Activated CD8-positive, alpha-beta T cell treated with anti-CD3 and anti-CD28 coated beads for 36 hours (primary cell): ENCODE measurements at regions not wholly inside any gene's neighbourhood (a gene's known extent, or its start where the extent isn't known, plus 50 kb on each side); places are given as distances from the start of the nearest gene placed in this dataset.

Experiments
- ATAC-seq: fragments of 200-7000 bp; cut with Tn5 transposase; one replicate; pipeline ENCODE4 v1.10.0; 2021; ENCODE audit warnings: mild to moderate bottlenecking, moderate library complexity
- CTCF ChIA-PET: fragments of 350-600 bp; sonication (Branson Sonifier 250); formaldehyde crosslinking; loops from one replicate; lab custom pipeline; 2021; ENCODE audit warnings: antibody characterized with exemption; lab: Charles Lee
- POLR2A ChIA-PET: fragments of 350-600 bp; sonication (Branson Sonifier 250); formaldehyde crosslinking; loops from one replicate; lab custom pipeline; 2021; ENCODE audit warnings: antibody characterized with exemption; lab: Charles Lee
- DNase-seq: peaks from one replicate; pipeline ENCODE4 v3.0.0-alpha.2; 2020
- H3K27ac Mint-ChIP-seq: one replicate; pipeline ENCODE4 v1.8.0; 2021; ENCODE audit warnings: mild to moderate bottlenecking, mixed read lengths
- H3K27me3 Mint-ChIP-seq: one replicate; pipeline ENCODE4 v1.8.0; 2021; ENCODE audit warnings: mixed read lengths
- H3K36me3 Mint-ChIP-seq: one replicate; pipeline ENCODE4 v1.8.0; 2021; ENCODE audit warnings: low read depth, mixed read lengths
- H3K4me1 Mint-ChIP-seq: one replicate; pipeline ENCODE4 v1.8.0; 2021; ENCODE audit warnings: low read depth, mixed read lengths
- H3K4me3 Mint-ChIP-seq: one replicate; pipeline ENCODE4 v1.8.0; 2021; ENCODE audit warnings: mild to moderate bottlenecking, moderate library complexity, mixed read lengths
- H3K9me3 Mint-ChIP-seq: one replicate; pipeline ENCODE4 v1.8.0; 2021; ENCODE audit warnings: mixed read lengths
- CTCF ChIP-seq: fragments of 200-600 bp; IDR thresholded peaks from one replicate; pipeline ENCODE4 v1.8.0; 2022; ENCODE audit warnings: antibody characterized with exemption, mild to moderate bottlenecking
- intact Hi-C: fragments of 100-400 bp; cut with micrococcal nuclease; formaldehyde crosslinking; loops from one replicate; pipeline ENCODE4 v1.10.0; 2022

GRCh38 chr12:105774037-105774436 lies 364.7 kb downstream of the NUAK1 start:
- POLR2A ChIA-PET, result no interaction called here

GRCh38 chr12:105775343-105775742 lies 363.4 kb downstream of the NUAK1 start:
- H3K4me1 Mint-ChIP-seq, result no peaks in the 10 kb centered on the region
- H3K4me3 Mint-ChIP-seq, result no peak overlapping the region
- no peak overlapping the region for H3K27ac Mint-ChIP-seq
- TF ChIP-seq CTCF, result no peak
- ChIA-PET CTCF (no interaction called here), POLR2A (no interaction called here)
- no peak for DNase-seq
- peaks cover 4% of the 10 kb centered on the region for H3K27me3 Mint-ChIP-seq
- H3K36me3 Mint-ChIP-seq, result no peaks in the 10 kb centered on the region
- no peak for ATAC-seq
- H3K9me3 Mint-ChIP-seq, result no peaks in the 10 kb centered on the region
- intact Hi-C loops, result no loop called here

More at GRCh38 chr12:105774037-105774436, 364.7 kb downstream of the NUAK1 start:
- H3K36me3 Mint-ChIP-seq, result no peaks in the 10 kb centered on the region
- H3K27me3 Mint-ChIP-seq, result peaks cover 6% of the 10 kb centered on the region
- H3K4me3 Mint-ChIP-seq, result no peak overlapping the region
- CTCF ChIA-PET, result no interaction called here
- ATAC-seq (no peak), DNase-seq (no peak)
- no peaks in the 10 kb centered on the region for H3K4me1 Mint-ChIP-seq
- no peak overlapping the region for H3K27ac Mint-ChIP-seq
- no peaks in the 10 kb centered on the region for H3K9me3 Mint-ChIP-seq
- intact Hi-C loops, result no loop called here
- no peak for TF ChIP-seq CTCF

GRCh38 chr12:105783983-105784947 lies 354.5 kb downstream of the NUAK1 start:
- Mint-ChIP-seq H3K36me3 (no peaks in the 10 kb centered on the region), H3K4me1 (peaks cover 10% of the 10 kb centered on the region), H3K27me3 (peaks cover 6% of the 10 kb centered on the region), H3K4me3 (peak overlapping the region; percentile 26), H3K27ac (no peak overlapping the region), H3K9me3 (no peaks in the 10 kb centered on the region)
- POLR2A ChIA-PET, result interaction anchor here (0.6 kb wide), 1 partner anchor 101 kb away, joined by 3 read pairs; no protein-coding TSS in a partner anchor
- no peak for DNase-seq
- CTCF ChIA-PET, result no interaction called here
- peak; percentile 34 for ATAC-seq
- intact Hi-C loops, result no loop called here
- TF ChIP-seq CTCF, result no peak

- no peaks in the 10 kb centered on the region for H3K36me3 Mint-ChIP-seq
- CTCF ChIA-PET, result no interaction called here
- POLR2A ChIA-PET, result no interaction called here
- ATAC-seq (no peak), DNase-seq (no peak)
- intact Hi-C loops, result no loop called here
- no peaks in the 10 kb centered on the region for H3K4me1 Mint-ChIP-seq
- no peak overlapping the region for H3K27ac Mint-ChIP-seq
- no peaks in the 10 kb centered on the region for H3K9me3 Mint-ChIP-seq
- H3K27me3 Mint-ChIP-seq, result peaks cover 7% of the 10 kb centered on the region
- TF ChIP-seq CTCF, result no peak
- H3K4me3 Mint-ChIP-seq, result no peak overlapping the region
These were observed 345.3 kb downstream of the NUAK1 start for GRCh38 chr12:105793421-105793820.

- Mint-ChIP-seq H3K36me3 (no peaks in the 10 kb centered on the region), H3K9me3 (no peaks in the 10 kb centered on the region), H3K27me3 (peaks cover 4% of the 10 kb centered on the region), H3K4me1 (no peaks in the 10 kb centered on the region), H3K27ac (no peak overlapping the region), H3K4me3 (no peak overlapping the region)
- ChIA-PET CTCF (no interaction called here), POLR2A (no interaction called here)
- DNase-seq, result no peak
- no peak for TF ChIP-seq CTCF
- ATAC-seq, result no peak
- intact Hi-C loops, result no loop called here
These were observed 340.4 kb downstream of the NUAK1 start for GRCh38 chr12:105798256-105798845.
